OCI-M2 (cell line): ENCODE measurements at regions not wholly inside any gene's neighbourhood (a gene's known extent, or its start where the extent isn't known, plus 50 kb on each side); places are given as distances from the start of the nearest gene placed in this dataset.
"Not testable (repeated sequence)": the region's sequence is repeated elsewhere in the genome, so short reads cannot be mapped to it uniquely, and the experiment has no call there.

ENCODE experiments used
- DNase-seq: peaks from one replicate; lab custom pipeline; 2025; ENCODE audit not compliant: unreplicated experiment; lab: John Stamatoyannopoulos, UW

DNA sequence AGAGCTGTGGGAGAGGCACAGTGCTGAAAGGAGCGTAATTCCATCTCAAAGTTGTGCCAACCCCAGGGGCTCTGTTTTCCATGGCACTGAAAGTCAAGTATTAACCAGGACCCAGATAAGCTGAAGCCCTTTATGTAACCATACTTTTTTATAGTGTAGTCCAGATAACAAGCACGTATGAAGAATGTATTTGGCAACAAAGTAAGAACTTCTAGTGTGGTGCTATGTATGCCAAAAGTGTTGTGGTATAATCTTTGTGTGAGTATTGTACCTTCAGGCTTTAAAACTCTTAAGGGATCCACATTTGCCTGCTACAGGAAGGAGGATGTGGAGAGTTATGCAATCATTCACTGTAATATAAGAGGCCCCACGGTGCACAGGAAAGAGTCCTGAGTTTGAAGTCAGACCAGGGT, 129.4 kb downstream of the IBTK start:
- DNase-seq = no peak

- DNase-seq = no peak
These were observed 132.8 kb downstream of the IBTK start for GRCh38 chr6:82114748-82115147.

- no peak for DNase-seq
These were observed 134.3 kb downstream of the IBTK start for GRCh38 chr6:82113231-82113630.

DNA sequence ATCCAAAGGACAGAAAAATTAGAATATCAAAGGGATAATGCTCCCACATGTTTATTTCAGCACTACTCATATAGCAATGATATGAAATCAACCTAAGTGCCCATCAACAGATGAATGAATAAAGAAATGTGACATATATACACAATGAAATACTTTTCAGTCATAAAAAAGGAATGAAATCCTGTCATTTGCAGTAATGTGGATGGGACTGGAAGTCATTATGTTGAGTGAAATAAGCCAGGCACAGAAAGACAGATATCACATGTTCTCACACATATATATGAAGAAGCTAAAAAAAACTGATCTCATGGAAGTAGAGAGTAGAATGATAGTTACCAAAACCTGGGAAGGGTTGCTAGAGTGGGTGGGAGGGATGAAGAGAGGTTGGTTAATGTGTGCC, 135.7 kb downstream of the IBTK start:
- DNase-seq = no peak

DNA sequence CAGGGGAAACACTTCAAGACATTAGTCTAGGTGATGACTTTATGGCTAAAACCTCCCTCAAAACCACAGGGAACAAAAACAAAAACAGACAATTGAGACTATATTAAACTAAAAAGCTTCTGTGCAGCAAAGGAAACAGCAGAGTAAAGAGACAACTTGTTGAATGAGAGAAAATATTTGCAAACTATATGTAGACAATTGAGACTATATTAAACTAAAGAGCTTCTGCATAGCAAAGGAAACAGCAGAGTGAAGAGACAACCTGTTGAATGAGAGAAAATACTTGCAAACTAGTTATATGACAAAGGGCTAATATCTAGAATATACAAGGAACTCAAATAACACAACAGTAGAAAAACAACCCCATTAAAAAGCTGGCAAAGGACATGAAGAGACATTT, 136.4 kb downstream of the IBTK start:
- DNase-seq = no peak

GRCh38 chr6:82103171-82103570, 144.4 kb downstream of the IBTK start:
- DNase-seq = not testable (repeated sequence)

- DNase-seq = not testable (repeated sequence)
These were observed 146.0 kb downstream of the IBTK start for GRCh38 chr6:82101374-82102114.

GRCh38 chr6:82100763-82101162, 146.8 kb downstream of the IBTK start:
- not testable (repeated sequence) for DNase-seq

- no peak for DNase-seq
These were observed 149.9 kb downstream of the IBTK start for GRCh38 chr6:82097676-82098075.

GRCh38 chr6:82095091-82095490, 152.5 kb downstream of the IBTK start:
- no peak for DNase-seq

- no peak for DNase-seq
These were observed 153.3 kb downstream of the IBTK start for GRCh38 chr6:82094166-82094806.

GRCh38 chr6:82088978-82089771, 158.4 kb downstream of the IBTK start:
- no peak for DNase-seq

GRCh38 chr6:82086944-82087343, 160.6 kb downstream of the IBTK start:
- no peak for DNase-seq

- no peak for DNase-seq
These were observed 161.8 kb downstream of the IBTK start for GRCh38 chr6:82085701-82086100.

DNA sequence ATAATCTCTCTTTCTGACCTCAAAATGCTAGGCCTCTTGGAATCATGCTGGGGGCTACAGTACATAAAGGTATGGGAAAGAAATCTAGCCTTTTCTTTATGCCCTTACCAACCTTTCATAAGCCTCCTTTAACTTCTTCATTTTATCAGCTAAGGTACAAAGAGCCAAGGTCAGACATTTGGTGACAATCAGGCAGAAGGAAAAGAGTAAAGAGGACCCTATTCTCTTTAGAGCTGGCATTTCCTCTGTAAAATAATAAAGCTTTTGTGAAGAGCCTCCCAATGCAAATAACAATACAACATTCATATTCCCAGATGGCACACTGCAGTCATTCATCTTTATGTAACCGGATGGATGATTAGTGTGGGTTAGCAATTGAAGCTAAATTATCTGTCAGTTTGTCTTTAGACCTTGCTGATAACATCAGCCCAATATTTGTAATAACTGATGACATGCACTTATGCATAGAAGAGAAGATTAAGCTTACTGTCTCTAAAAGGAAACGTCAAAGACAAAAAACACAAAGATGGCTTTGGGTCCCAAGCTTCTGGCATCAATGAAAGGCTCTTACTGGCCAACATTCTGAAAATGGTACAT, 163.1 kb downstream of the IBTK start:
- DNase-seq = no peak

- DNase-seq = no peak
These were observed 163.9 kb downstream of the IBTK start for GRCh38 chr6:82083646-82084045.

- no peak for DNase-seq
These were observed 166.8 kb downstream of the IBTK start for GRCh38 chr6:82080767-82081166.

DNA sequence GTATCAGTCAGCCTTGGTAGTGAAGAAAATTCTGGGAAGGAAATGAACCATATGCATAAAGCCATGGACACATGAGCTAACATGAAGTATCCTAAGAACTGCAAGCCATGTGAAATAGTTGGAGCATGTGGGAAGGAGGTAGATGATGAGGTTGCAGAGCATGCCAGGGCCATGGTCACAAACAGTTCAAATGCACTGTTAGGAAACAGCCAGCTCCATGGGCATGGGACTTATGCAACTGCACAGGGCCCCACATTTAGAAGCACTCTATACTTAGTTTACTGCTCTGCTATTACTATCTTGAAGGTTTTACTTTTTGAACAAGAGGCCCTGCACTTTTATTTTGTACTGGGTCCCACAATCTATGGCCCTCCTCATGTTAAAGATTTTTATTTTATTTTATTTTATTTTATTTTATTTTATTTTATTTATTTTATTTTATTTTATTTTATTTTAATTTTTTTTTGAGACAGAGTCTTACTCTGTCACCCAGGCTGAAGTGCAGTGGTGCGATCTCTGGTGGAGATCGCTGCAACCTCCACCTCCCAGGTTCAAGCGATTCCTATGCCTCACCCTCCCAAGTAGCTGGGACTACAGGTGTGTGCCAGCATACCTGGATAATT, 169.1 kb downstream of the IBTK start:
- no peak for DNase-seq

GRCh38 chr6:82076916-82077315, 170.6 kb downstream of the IBTK start:
- DNase-seq = no peak

DNA sequence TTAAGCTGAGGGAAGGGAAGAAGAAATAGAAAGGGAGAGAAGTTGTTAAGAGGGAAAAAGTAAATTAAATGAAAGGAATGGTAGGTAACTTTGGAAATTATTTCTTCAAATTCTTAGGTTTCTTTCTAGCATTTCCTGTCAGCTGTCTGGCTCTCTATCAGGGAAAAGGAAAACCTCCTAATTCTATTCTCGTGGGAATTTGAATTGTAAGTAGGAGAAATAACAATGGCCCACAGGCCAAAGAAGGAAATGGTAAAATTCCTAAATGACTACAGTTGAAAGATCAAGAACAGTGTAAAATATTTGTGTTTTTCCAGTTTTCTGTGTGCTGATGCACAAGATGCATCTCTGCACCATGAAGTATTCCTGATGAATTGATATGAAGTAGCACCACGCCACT, 173.0 kb downstream of the IBTK start:
- DNase-seq = no peak

GRCh38 chr6:82073484-82073883, 174.1 kb downstream of the IBTK start:
- DNase-seq = no peak
